ENCODE measurements at regions not wholly inside any gene's neighbourhood (a gene's known extent, or its start where the extent isn't known, plus 50 kb on each side); places are given as distances from the start of the nearest gene placed in this dataset.

- H3K36me3 ChIP-seq (ENCODE audit: control insufficient read depth in 2 of 2, insufficient read depth in 1 of 2, low read length in 2 of 2) = no peaks in the 10 kb centered on the region
- ChIA-PET CTCF (no interaction called here), POLR2A (no interaction called here)
- H3K4me3 ChIP-seq (ENCODE audit: low read depth, low read length) = no peak overlapping the region
- TF ChIP-seq SALL2 (tag by site-specific recombination; IDR thresholded peaks at IDR 0.05; ENCODE audit: borderline replicate concordance) (no peak), ZNF324 (tag by site-specific recombination; IDR thresholded peaks at IDR 0.05) (no peak), ZNF654 (tag by site-specific recombination; IDR thresholded peaks at IDR 0.05; ENCODE audit: low read depth) (no peak), ZBTB10 (tag by site-specific recombination; IDR thresholded peaks at IDR 0.05) (no peak), ZNF707 (tag by site-specific recombination; IDR thresholded peaks at IDR 0.05) (no peak), BCL6B (tag by site-specific recombination; IDR thresholded peaks at IDR 0.05) (no peak), ZBTB17 (tag by site-specific recombination; IDR thresholded peaks at IDR 0.05) (no peak), ZNF146 (tag by site-specific recombination; IDR thresholded peaks at IDR 0.05) (no peak), KLF1 (tag by site-specific recombination; IDR thresholded peaks at IDR 0.05) (no peak), ZNF549 (tag by site-specific recombination; IDR thresholded peaks at IDR 0.05) (no peak), ZNF664 (tag by site-specific recombination; IDR thresholded peaks at IDR 0.05) (no peak), ZNF366 (tag by site-specific recombination; conservative IDR thresholded peaks at IDR 0.05) (no peak), FEZF1 (tag by site-specific recombination; IDR thresholded peaks at IDR 0.05) (no peak), ZNF10 (tag by site-specific recombination; IDR thresholded peaks at IDR 0.05) (no peak), ELK4 (IDR thresholded peaks at IDR 0.05; ENCODE audit: borderline replicate concordance, low read depth, low read length) (no peak), ZNF184 (tag by site-specific recombination; IDR thresholded peaks at IDR 0.05) (no peak), ZBTB1 (tag by site-specific recombination; IDR thresholded peaks at IDR 0.05) (no peak), REST (tag by site-specific recombination; IDR thresholded peaks at IDR 0.05) (no peak), ZBTB8A (tag by site-specific recombination; IDR thresholded peaks at IDR 0.05) (no peak)
- no peaks in the 10 kb centered on the region for H3K9me3 ChIP-seq (ENCODE audit: control insufficient read depth, insufficient read depth, low read depth, low read length)
- no peaks in the 10 kb centered on the region for H3K4me1 ChIP-seq (ENCODE audit: control insufficient read depth, insufficient read depth, low read length)
- H3K27ac ChIP-seq (ENCODE audit: extremely low read depth, low read depth, low read length) = no peak overlapping the region
Measured at GRCh38 chr20:60220706-60221105, 262.5 kb downstream of the CDH26 start.

All from HEK293 (cell line).